Mesothelial cell of epicardium (in vitro differentiated cells): ENCODE measurements at regions not wholly inside any gene's neighbourhood (a gene's known extent, or its start where the extent isn't known, plus 50 kb on each side); places are given as distances from the start of the nearest gene placed in this dataset.

Source experiments
- DNase-seq, 2 experiments: peaks; one replicate each; pipeline ENCODE4 v3.0.0; 2021; ENCODE audit warnings: low spot score in 2 of 2; ENCODE audit not compliant: unreplicated experiment in 2 of 2
- H3K27ac Mint-ChIP-seq: 2 replicates; pipeline ENCODE4 v1.8.0; 2021; ENCODE audit warnings: mixed read lengths
- H3K27me3 Mint-ChIP-seq: 2 replicates; pipeline ENCODE4 v1.8.0; 2021; ENCODE audit warnings: low read depth, mixed read lengths
- H3K36me3 Mint-ChIP-seq: 2 replicates; pipeline ENCODE4 v1.8.0; 2021; ENCODE audit warnings: mixed read lengths
- H3K4me1 Mint-ChIP-seq: 2 replicates; pipeline ENCODE4 v1.8.0; 2021; ENCODE audit warnings: mixed read lengths
- H3K4me3 Mint-ChIP-seq: 2 replicates; pipeline ENCODE4 v1.8.0; 2021; ENCODE audit warnings: mild to moderate bottlenecking, moderate library complexity, mixed read lengths
- H3K9me3 Mint-ChIP-seq: 2 replicates; pipeline ENCODE4 v1.8.0; 2021; ENCODE audit warnings: mixed read lengths
- CTCF ChIP-seq: fragments of 200-600 bp; sonication (generic); IDR thresholded peaks from one replicate; pipeline ENCODE4 v1.5.0; 2021; ENCODE audit warnings: antibody characterized with exemption; ENCODE audit not compliant: unreplicated experiment

- Mint-ChIP-seq H3K9me3 (peaks cover 3% of the 10 kb centered on the region), H3K27me3 (peaks cover 21% of the 10 kb centered on the region), H3K36me3 (no peaks in the 10 kb centered on the region)
Measured at GRCh38 chr11:131172011-131172410, 198.4 kb upstream of the NTM start.

GRCh38 chr11:131178020-131178419, 192.4 kb upstream of the NTM start:
- Mint-ChIP-seq H3K27me3 (peaks cover 38% of the 10 kb centered on the region), H3K9me3 (peaks cover 3% of the 10 kb centered on the region), H3K4me3 (no peak overlapping the region), H3K36me3 (no peaks in the 10 kb centered on the region), H3K4me1 (no peaks in the 10 kb centered on the region), H3K27ac (no peak overlapping the region)
- DNase-seq, result no peak
- no peak for TF ChIP-seq CTCF

More at GRCh38 chr11:131172011-131172410, 198.4 kb upstream of the NTM start:
- TF ChIP-seq CTCF, result no peak
- no peak overlapping the region for H3K27ac Mint-ChIP-seq
- no peaks in the 10 kb centered on the region for H3K4me1 Mint-ChIP-seq
- no peak for DNase-seq
- H3K4me3 Mint-ChIP-seq, result no peak overlapping the region

GRCh38 chr11:131178596-131178995, 191.8 kb upstream of the NTM start:
- H3K4me3 Mint-ChIP-seq, result no peak overlapping the region
- H3K4me1 Mint-ChIP-seq, result no peaks in the 10 kb centered on the region
- no peak overlapping the region for H3K27ac Mint-ChIP-seq
- peaks cover 42% of the 10 kb centered on the region for H3K27me3 Mint-ChIP-seq
- H3K36me3 Mint-ChIP-seq, result no peaks in the 10 kb centered on the region
- H3K9me3 Mint-ChIP-seq, result peaks cover 3% of the 10 kb centered on the region
- no peak for DNase-seq
- no peak for TF ChIP-seq CTCF

- Mint-ChIP-seq H3K4me3 (no peak overlapping the region), H3K27ac (no peak overlapping the region), H3K27me3 (peaks cover 50% of the 10 kb centered on the region), H3K9me3 (peaks cover under 1% of the 10 kb centered on the region), H3K4me1 (no peaks in the 10 kb centered on the region), H3K36me3 (no peaks in the 10 kb centered on the region)
- DNase-seq, result no peak
- TF ChIP-seq CTCF, result no peak
Measured at GRCh38 chr11:131179836-131180235, 190.6 kb upstream of the NTM start.

- no peaks in the 10 kb centered on the region for H3K9me3 Mint-ChIP-seq
- H3K4me3 Mint-ChIP-seq, result no peak overlapping the region
- no peak for TF ChIP-seq CTCF
- H3K27ac Mint-ChIP-seq, result no peak overlapping the region
- H3K4me1 Mint-ChIP-seq, result peaks cover 4% of the 10 kb centered on the region
- no peaks in the 10 kb centered on the region for H3K36me3 Mint-ChIP-seq
- DNase-seq, result no peak
- peaks cover 42% of the 10 kb centered on the region for H3K27me3 Mint-ChIP-seq
Measured at GRCh38 chr11:131185915-131186314, 184.5 kb upstream of the NTM start.

GRCh38 chr11:131186629-131187101, 183.8 kb upstream of the NTM start:
- H3K27ac Mint-ChIP-seq, result no peak overlapping the region
- H3K4me3 Mint-ChIP-seq, result no peak overlapping the region
- H3K36me3 Mint-ChIP-seq, result no peaks in the 10 kb centered on the region
- H3K4me1 Mint-ChIP-seq, result peaks cover 4% of the 10 kb centered on the region
- no peak for DNase-seq
- no peak for TF ChIP-seq CTCF
- H3K9me3 Mint-ChIP-seq, result no peaks in the 10 kb centered on the region
- H3K27me3 Mint-ChIP-seq, result peaks cover 35% of the 10 kb centered on the region
